ENCODE measurements at regions not wholly inside any gene's neighbourhood (a gene's known extent, or its start where the extent isn't known, plus 50 kb on each side); places are given as distances from the start of the nearest gene placed in this dataset.

DNA sequence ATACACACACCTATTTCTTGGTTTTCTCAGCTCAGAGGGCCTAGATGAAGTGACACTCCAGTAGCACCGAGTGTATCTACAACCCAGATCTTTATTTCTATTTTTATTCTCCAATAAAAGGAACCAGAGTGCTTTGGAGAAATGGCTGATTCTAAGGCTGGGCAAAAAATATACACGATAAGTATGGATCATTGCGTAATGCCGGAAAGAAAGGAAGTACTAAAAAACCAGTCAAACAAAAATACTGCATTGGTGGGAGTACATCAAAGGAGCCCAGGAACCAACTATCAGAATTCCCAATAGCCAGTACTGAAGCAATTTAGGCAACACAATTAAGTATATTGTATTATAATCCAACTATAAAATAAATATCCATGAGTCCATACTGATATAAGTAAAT, 400.9 kb upstream of the CCDC196 start:
- Histone ChIP-seq H3K4me2 (ENCODE audit: low read depth, low read length, poor library complexity, severe bottlenecking) (no peak overlapping the region), H3K9me2 (replicated peaks; ENCODE audit: insufficient read depth, low read length) (no peaks in the 10 kb centered on the region), H3K4me3 (ENCODE audit: insufficient read depth, low read length, poor library complexity, severe bottlenecking) (no peak overlapping the region), H2AFZ (ENCODE audit: low read depth, low read length, severe bottlenecking) (no peak overlapping the region), H3K79me2 (ENCODE audit: insufficient read depth, low read length) (no peaks in the 10 kb centered on the region), H3K27me3 (ENCODE audit: low read length) (no peaks in the 10 kb centered on the region), H3K9ac (ENCODE audit: low read length) (no peak overlapping the region), H3K27ac (ENCODE audit: low read depth, low read length) (no peak overlapping the region), H3K9me3 (ENCODE audit: insufficient read depth, low read length) (no peaks in the 10 kb centered on the region), H3F3A (ENCODE audit: insufficient read depth) (no peaks in the 10 kb centered on the region), H3K36me3 (ENCODE audit: low read length) (no peaks in the 10 kb centered on the region), H4K20me1 (ENCODE audit: low read depth, low read length) (no peaks in the 10 kb centered on the region)
- TF ChIP-seq EZH2phosphoT487 (conservative IDR thresholded peaks at IDR 0.05; ENCODE audit: low read length) (no peak), CTCF (IDR thresholded peaks at IDR 0.05; ENCODE audit: insufficient read depth, low read length, poor library complexity, severe bottlenecking) (no peak)

GRCh38 chr14:66085665-66086064, 400.5 kb upstream of the CCDC196 start:
- Histone ChIP-seq H3K4me2 (ENCODE audit: low read depth, low read length, poor library complexity, severe bottlenecking) (no peak overlapping the region), H4K20me1 (ENCODE audit: low read depth, low read length) (no peaks in the 10 kb centered on the region), H3K4me3 (ENCODE audit: insufficient read depth, low read length, poor library complexity, severe bottlenecking) (no peak overlapping the region), H3K79me2 (ENCODE audit: insufficient read depth, low read length) (no peaks in the 10 kb centered on the region), H2AFZ (ENCODE audit: low read depth, low read length, severe bottlenecking) (no peak overlapping the region), H3K27me3 (ENCODE audit: low read length) (no peaks in the 10 kb centered on the region), H3K9ac (ENCODE audit: low read length) (no peak overlapping the region), H3K36me3 (ENCODE audit: low read length) (no peaks in the 10 kb centered on the region), H3K27ac (ENCODE audit: low read depth, low read length) (no peak overlapping the region), H3K9me3 (ENCODE audit: insufficient read depth, low read length) (no peaks in the 10 kb centered on the region), H3F3A (ENCODE audit: insufficient read depth) (no peaks in the 10 kb centered on the region), H3K9me2 (replicated peaks; ENCODE audit: insufficient read depth, low read length) (no peaks in the 10 kb centered on the region)
- no peak for TF ChIP-seq CTCF (IDR thresholded peaks at IDR 0.05; ENCODE audit: insufficient read depth, low read length, poor library complexity, severe bottlenecking)
- no peak for TF ChIP-seq EZH2phosphoT487 (conservative IDR thresholded peaks at IDR 0.05; ENCODE audit: low read length)

- Histone ChIP-seq H3K4me2 (ENCODE audit: low read depth, low read length, poor library complexity, severe bottlenecking) (no peak overlapping the region), H4K20me1 (ENCODE audit: low read depth, low read length) (no peaks in the 10 kb centered on the region), H3K36me3 (ENCODE audit: low read length) (no peaks in the 10 kb centered on the region), H3K9me2 (replicated peaks; ENCODE audit: insufficient read depth, low read length) (no peaks in the 10 kb centered on the region), H3K27ac (ENCODE audit: low read depth, low read length) (no peak overlapping the region), H3K4me3 (ENCODE audit: insufficient read depth, low read length, poor library complexity, severe bottlenecking) (no peak overlapping the region), H3F3A (ENCODE audit: insufficient read depth) (no peaks in the 10 kb centered on the region), H3K79me2 (ENCODE audit: insufficient read depth, low read length) (no peaks in the 10 kb centered on the region), H3K27me3 (ENCODE audit: low read length) (no peaks in the 10 kb centered on the region), H2AFZ (ENCODE audit: low read depth, low read length, severe bottlenecking) (no peak overlapping the region), H3K9ac (ENCODE audit: low read length) (no peak overlapping the region), H3K9me3 (ENCODE audit: insufficient read depth, low read length) (no peaks in the 10 kb centered on the region)
- TF ChIP-seq CTCF (IDR thresholded peaks at IDR 0.05; ENCODE audit: insufficient read depth, low read length, poor library complexity, severe bottlenecking) (no peak), EZH2phosphoT487 (conservative IDR thresholded peaks at IDR 0.05; ENCODE audit: low read length) (no peak)
Measured at GRCh38 chr14:66087231-66087630, 398.9 kb upstream of the CCDC196 start.

GRCh38 chr14:66088656-66089055, 397.5 kb upstream of the CCDC196 start:
- H3K9ac ChIP-seq (ENCODE audit: low read length): no peak overlapping the region
- H2AFZ ChIP-seq (ENCODE audit: low read depth, low read length, severe bottlenecking): no peak overlapping the region
- H3K27ac ChIP-seq (ENCODE audit: low read depth, low read length): no peak overlapping the region
- H3K79me2 ChIP-seq (ENCODE audit: insufficient read depth, low read length): no peaks in the 10 kb centered on the region
- no peaks in the 10 kb centered on the region for H3K27me3 ChIP-seq (ENCODE audit: low read length)
- H3K4me2 ChIP-seq (ENCODE audit: low read depth, low read length, poor library complexity, severe bottlenecking): no peak overlapping the region
- H3K9me2 ChIP-seq (replicated peaks; ENCODE audit: insufficient read depth, low read length): no peaks in the 10 kb centered on the region
- TF ChIP-seq CTCF (IDR thresholded peaks at IDR 0.05; ENCODE audit: insufficient read depth, low read length, poor library complexity, severe bottlenecking): no peak
- TF ChIP-seq EZH2phosphoT487 (conservative IDR thresholded peaks at IDR 0.05; ENCODE audit: low read length): no peak
- no peaks in the 10 kb centered on the region for H3K9me3 ChIP-seq (ENCODE audit: insufficient read depth, low read length)
- no peaks in the 10 kb centered on the region for H3F3A ChIP-seq (ENCODE audit: insufficient read depth)
- H3K4me3 ChIP-seq (ENCODE audit: insufficient read depth, low read length, poor library complexity, severe bottlenecking): no peak overlapping the region
- no peaks in the 10 kb centered on the region for H4K20me1 ChIP-seq (ENCODE audit: low read depth, low read length)
- H3K36me3 ChIP-seq (ENCODE audit: low read length): no peaks in the 10 kb centered on the region

Data from SU-DHL-6 (cell line).